ENCODE measurements at regions not wholly inside any gene's neighbourhood (a gene's known extent, or its start where the extent isn't known, plus 50 kb on each side); places are given as distances from the start of the nearest gene placed in this dataset.
"Not testable (repeated sequence)": the region's sequence is repeated elsewhere in the genome, so short reads cannot be mapped to it uniquely, and the experiment has no call there.

DNA sequence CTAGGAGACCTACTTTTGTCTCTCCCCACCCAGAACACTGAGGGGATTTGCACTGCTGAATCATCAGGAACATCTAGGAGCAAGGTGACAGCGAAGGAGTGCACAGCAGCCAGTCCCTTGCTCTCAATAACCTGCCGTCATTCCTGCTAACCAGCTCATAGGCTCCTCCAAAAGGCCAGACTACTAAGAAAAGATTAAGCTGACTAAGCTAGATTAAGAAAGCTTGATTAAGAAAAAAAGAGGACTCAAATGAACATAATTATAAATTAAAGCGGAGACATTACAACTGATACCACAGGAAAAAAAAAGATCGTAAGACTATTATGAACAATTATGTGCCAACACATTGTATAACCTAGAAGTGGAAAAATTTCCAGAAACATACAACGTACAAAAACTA is 1254.8 kb upstream of the CHAC2 start:
- DNase-seq: no peak

DNA sequence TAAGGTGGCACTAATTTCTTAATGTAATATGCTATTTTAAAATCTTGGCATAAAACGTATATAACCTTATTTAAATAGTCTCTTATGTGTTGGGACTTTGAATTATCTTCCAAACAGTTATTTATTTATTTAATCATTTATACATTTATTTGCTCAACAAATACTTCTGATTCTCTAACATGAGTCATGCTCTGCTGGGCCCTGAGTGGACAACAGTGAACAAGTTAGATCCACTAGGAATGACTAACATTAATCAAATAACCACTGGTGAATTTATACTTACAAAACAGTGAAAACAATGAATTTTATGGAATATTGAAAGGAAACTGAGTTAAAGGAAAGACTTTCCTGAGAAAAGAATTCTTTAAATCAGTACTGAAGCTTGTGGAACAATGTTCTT is 1257.2 kb upstream of the CHAC2 start:
- DNase-seq: no peak

DNA sequence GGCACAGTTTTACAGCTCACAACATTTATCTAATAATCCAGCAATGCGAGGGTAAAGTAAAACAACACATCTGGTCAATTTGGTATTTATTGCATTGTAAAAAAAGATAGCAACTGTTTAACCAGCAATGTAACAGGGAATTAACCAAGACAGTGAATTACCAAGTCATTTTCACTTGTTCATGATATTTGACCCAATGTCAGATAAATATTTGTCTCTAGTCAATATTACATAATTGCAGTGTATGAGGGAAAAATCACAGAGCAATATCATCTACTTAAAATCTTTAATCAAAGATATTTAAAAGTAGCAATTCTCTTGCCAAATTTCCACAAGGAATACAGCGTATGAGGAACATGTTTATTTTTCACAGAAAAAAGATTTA is 1265.1 kb upstream of the CHAC2 start:
- no peak for DNase-seq

DNA sequence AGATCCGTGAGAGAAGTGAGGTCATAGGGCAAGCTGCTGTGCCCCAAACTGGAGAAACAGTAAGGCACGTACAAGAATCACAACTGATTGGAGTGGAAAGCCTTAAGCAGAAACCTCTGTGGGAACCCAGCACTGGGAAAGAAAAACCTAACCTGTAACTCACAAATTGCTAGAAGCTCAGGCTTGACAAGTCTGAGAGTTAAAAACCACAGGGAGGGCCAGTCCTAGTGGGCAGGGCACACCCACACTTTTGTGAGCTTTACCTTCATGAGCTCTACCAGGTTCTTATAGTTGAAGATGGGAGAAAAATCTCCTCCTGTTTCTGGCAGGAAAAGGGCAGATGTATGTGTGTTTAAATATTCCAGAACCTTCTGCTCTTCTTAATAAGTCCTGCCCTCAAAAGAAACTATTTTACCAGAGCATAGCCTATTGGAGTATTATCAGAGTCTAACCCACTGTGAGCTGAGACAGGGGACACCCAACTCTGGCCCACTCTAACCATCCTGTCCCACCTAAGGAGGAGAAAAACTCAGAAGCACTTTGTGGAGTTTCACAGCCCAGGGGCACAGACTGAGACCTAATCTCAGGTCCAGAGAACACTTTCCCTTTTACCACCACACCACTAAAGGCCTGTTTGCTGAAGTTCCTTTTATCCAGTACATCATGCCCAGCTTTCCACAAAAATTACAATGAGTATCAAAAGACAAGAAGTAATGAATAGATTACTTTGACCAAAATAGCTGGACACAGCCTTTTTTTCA is 1265.7 kb upstream of the CHAC2 start:
- no peak for DNase-seq

DNA sequence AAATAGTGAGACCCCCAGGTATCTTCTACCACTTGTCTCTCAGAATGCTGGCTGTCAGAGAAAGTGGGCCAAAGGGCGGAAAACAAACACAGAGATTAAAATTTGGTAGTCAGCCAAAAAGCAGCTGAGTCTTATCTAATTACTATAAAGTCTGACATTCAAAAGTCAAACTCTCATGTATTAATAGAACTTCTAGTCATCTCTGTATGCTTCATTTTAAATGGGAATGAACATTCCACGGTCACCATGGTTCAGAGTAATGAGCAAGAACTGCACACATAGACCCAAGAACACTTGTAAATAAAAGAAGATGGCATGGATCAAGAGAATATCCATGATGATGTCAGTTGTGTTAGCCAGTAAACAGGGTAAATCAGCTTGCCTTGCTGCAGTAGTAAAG is 1267.0 kb upstream of the CHAC2 start:
- no peak for DNase-seq

DNA sequence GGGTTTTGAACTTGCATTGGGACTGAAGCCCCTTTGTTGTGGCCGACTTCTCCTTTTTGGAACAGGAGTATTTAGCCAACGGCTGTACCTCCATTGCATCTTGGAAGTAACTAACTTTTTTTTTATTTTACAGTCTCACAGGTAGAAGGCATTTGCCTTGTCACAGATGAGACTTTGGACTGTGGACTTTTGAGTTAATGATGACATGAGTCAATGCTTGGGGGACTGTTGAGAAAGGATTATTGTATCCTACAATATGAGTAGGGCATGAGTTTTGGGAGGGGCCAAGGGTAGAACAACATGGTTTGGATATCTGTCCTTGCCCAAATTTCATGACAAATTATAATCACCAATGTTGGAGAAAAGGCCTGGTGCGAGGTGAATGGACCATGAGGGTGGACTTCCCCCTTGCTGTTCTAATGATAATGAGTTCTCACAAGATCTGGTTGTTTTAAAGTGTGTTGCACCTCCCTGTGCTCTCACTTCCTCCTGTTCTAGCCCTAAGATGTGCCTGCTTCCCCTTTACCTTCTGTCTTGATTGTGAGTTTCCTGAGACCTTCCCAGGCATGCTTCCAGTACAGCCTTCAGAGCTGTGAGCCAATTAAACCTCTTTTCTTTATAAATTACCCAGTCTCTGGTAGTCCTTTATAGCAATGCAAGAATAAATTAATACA is 1269.4 kb upstream of the CHAC2 start:
- no peak for DNase-seq

DNA sequence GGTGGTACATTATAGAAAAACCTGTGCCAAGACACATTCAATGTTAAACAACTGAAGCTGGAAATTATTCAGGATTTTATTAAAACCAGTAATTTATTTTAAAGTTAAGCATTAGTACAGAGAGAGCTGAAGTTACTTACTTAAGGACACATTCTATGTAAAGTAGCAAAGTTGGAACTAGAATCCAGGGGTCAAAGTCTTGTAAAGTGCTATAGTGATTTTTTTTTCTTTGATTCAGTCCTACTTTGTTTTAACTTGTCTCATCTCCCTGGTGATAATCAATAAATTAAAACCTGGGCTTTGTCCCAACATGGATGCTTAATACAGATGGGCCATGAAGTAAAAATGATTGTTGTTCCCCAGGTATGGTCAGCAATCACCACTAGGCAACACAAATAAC is 1271.8 kb upstream of the CHAC2 start:
- DNase-seq: no peak

DNA sequence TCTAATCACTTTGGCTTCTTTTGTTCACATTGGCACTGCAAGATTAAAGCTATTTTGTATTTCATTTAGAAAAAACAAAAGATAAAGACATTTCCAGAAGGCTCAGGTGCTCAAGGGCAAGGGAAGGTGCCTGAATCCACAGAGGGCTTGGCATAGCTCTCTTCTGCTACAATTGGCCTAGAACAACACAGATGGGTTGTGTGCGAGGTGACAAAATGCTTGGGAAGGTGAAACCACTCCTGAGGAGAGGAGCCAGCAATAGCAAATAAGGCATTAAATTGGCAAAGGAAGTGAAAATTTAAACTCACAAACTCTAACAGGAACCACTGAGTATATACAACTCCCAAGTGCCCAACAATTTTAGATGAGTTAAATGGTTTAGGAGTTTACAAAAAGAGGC is 1290.4 kb upstream of the CHAC2 start:
- no peak for DNase-seq

DNA sequence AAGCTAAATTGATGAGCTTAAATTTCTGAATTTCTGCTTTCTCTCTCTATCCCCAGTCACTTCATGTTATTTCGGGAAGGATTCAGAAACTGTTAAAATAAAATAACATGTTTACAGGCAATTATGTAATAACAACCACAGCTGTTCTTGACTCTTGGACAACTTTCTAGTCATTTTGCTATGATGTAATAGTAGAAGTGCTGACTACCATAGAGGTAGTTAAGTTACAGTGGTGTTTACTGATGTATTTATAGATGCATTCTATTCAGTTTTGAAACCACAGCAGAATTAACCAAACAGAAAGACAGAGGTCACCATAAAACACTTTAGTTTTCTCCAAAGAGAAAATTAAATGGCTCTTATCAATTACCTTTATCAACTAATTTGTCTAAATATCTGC is 1292.0 kb upstream of the CHAC2 start:
- no peak for DNase-seq

DNA sequence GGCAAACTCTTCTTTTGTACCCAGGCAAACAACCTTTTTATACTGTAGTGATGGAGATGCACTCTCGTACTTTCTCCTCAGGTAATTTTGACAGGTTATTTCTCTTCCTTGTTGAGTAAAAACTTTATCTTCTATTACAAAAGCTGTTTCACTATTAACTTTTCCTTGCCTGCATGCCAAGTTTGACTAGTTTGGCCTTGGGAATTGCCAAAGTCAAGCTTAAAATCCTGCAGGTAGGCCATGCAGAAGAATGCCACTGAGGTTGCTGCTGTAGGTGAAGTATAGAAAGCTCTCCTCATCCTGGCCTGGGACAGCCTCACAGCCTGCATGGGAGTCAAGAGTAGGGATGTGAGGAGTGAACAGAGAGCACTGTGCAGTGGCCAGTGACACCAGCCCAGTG is 1293.5 kb upstream of the CHAC2 start:
- DNase-seq: no peak

DNA sequence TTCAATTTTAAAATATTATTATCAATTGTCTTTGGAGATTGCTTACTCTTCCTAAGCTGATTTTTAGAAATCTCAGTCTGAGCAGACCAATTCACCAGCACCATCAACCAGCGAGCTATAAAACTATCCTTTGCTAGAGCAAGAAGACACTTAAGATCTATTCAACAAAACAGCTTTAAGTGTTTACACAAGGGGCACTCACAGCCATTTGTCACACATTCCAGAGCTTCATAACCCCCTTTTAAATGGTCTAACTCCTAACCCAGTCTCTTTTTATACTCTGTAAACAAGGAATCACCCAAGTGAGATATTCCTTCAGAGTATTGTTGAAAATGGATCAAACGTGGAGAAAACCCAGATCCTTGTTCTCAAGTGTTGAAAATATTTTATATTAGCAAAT is 1294.1 kb upstream of the CHAC2 start:
- no peak for DNase-seq

DNA sequence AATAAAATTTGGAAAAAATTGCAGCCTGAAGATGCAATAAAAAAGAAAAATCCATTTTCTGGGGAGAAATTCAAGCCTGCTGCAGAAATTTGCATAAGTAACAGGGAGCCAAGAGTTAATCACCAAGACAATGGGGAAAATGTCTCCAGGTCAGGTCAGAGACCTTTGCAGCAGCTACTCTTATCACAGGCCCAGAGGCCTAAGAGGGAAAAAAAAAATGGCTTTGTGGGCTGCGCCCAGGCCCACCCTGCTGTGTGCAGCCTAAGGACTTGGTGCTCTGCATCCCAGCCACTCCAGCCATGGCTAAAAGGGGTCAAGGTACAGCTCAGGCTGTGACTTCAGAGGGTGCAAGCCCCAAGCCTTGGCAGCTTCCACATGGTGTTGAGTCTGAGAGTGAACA is 1297.1 kb upstream of the CHAC2 start:
- DNase-seq: not testable (repeated sequence)

DNA sequence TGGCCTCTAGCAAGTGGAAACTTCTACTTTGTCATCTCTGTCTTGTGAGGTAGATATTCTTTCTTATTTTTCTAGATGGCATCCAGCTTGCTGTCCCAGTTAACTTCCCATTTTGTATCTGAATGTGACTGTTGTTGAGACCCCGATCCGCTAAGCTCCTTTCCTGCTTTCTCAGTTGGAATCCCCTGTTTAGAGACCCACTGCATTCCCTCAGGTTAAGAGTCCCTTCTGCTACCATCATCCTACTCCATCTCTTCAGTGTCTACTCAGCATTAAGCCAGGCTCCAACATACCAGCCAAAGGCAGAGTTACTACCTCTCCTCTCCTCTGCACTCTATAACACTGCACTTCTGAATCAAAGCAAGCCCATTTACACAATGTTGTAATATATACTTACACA is 1300.4 kb upstream of the CHAC2 start:
- DNase-seq: no peak

DNA sequence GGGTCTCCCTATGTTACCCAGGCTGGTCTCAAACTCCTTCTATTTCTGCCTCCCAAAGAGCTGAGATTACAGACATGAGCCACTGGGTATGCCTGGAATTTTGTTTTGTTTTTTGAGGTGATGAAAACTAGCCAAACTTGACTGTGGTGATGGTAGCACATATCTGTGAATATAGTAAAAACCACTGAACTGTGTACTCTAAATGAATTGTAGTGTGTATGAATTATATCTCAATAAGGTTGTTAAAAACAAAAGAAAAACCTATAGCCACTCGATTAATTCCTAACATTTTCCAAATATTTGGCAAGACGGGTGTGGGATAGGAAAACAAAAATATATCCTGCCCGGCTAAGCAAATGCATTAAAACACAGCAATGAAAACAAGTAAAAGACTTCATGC is 1302.3 kb upstream of the CHAC2 start:
- DNase-seq: no peak

DNA sequence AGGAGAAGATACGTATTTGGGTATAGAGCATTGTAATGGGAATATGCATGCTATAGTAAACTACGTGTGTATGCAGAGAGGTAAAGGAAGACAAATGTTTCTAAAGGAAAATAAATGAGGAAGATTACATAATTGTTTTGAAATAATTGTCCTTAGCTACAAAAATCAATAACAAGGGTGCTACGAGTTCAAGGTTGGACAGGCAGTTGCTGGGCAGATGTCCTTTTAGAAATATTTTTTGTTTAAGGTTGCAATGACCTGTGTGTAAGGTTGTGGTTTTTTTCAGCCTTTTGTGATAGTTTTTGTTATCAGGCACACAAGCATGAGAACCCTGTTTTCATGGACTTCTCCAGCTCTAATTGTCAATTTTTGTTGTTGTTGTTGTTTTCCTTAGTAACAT is 1304.1 kb upstream of the CHAC2 start:
- no peak for DNase-seq

DNA sequence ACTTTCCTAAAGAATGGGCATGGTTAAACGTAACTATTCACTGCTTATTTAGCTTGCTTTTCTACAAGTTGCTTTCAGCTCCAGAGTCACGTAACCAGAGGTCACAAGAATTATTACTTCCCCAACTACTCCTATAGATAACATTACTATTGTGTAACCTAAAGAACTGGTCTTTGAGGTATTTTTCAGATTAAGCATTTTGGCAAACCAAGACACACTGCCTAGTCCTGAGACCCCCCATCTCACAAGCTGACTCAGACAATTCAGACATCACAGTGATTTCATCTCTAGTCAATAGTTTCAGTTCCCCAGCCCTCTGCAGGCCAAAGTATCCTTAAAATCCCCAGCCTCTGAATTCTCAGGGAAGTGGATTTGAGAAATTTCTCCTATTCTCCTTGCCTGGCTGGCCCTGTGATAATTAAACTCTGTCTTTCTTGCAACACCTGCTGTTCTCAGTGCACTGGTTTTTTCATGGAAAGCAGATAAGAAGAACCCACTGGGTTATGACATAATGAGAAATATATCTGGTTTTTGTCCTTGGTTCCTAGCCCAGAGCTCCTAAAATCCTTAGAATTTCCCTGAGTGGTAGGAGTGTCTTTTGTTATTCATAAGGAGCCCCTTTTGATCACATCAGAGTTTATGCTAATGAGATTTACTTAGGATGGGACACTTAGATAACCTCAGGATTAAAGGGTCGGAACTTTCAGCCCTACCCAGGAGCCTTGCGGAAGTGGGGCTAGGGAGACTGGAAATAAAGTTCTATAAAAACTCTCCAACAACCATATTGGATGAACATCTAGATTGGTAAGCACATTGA is 1310.8 kb upstream of the CHAC2 start:
- no peak for DNase-seq

DNA sequence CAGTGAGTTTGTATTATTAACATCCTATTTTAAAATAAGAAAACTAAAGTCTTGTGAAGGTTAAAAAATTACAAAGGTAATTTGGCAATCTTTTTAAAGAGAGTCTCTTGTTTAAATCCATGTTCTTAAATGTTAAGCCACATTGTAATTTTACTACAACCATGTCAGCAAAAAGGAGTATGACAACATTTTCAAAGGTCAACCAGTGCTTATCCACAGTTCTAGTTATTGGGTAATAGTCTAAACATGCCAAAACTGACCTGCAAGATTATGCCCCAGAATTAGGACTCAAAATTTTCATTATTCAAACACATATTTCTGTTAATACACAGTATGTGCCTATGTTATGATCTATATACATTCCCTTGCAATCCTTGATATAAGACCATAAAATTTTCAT is 1312.6 kb upstream of the CHAC2 start:
- DNase-seq: no peak

DNA sequence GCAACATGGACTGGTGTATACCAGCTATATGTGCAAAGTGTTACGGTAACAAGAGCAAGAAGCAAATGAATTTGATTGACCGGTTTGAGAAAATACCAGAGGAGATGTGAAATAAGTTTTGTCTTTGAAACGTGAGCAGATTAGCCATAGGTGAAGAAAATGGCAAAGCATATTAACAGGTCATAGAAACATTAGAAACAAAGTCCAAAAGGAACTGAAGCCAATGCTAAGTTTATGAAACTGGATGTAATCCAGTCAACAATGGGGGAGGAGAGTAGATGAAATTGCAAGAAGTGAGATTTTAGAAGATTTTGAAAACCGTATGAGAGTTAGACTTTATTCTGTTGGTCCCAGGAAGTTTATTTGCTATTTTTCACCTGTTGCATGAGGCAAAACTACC is 1315.4 kb upstream of the CHAC2 start:
- DNase-seq: no peak

DNA sequence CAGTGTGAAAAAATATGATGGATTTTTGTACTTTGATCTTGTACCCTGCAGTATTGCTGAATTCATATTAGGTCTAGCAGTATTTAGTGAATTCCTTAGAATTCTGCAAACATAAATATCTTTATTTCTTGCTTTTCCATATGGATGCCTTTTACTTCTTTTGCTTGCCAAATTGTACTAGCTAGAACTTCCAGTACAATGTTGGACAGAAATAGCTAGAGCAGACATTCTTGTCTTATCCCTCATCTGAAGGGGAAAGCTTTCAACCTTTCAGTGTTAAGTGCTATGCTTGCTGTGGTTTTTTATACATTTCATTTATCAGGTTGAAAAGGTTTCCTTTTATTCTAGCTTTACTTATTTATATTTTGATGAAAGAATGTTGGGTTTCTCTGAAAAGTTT is 1321.9 kb upstream of the CHAC2 start:
- no peak for DNase-seq

DNA sequence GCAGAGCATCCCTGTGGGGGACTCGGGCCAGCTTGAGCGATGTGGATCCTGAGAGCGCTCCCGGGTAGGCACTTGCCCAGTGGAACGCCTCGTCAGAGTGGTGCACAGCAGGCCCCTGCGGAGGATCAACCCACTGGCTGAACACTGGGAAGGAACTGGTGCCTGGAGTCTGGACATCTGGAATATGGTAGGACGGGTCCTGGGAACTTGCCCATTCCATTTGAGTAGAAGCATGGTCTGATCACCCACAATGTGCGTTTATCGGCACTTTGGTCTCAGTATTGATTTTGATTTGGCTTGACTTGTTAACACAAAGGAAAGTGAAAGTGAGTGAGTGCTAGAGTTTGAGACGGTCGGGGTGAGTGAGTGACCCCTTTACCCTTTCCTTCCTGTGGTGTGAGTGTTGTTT is 1336.2 kb upstream of the CHAC2 start:
- no peak for DNase-seq

DNA sequence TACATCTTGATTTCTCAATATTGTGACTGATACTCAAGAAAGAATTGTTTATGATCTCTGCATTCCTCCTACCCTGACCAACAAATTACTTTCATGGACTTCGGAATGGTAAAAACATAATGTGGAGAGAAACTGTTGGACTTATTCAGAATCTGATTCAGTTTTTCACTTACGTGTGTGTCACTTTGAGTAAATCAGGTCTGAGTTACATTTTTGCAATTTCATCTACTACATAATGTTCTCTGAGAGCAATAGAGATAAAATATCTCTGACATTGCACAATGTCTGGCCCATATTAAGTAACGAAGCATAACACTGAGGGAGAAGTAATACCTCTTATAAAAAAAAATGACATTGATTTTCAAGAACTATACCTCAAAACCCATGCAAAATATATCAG is 1337.9 kb upstream of the CHAC2 start:
- no peak for DNase-seq

DNA sequence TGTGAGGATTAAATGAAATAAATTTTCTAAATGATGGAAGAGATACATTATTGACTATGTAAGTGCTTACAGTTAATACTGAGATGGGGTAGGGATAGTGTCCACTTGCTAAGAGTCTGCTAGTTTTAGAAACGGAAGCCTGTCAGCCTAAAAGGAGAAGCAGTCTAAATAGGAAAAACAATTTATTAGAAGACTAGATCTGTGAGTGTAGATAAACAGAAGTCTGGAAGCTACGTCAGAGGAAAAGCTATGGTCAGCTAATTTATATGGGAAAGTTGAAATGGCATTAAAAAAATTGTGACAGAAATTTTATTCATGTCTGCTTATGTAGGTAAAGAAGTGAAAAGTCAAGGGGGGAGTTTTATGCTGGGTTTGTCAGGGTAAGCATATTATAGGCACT is 1338.4 kb upstream of the CHAC2 start:
- DNase-seq: no peak

DNA sequence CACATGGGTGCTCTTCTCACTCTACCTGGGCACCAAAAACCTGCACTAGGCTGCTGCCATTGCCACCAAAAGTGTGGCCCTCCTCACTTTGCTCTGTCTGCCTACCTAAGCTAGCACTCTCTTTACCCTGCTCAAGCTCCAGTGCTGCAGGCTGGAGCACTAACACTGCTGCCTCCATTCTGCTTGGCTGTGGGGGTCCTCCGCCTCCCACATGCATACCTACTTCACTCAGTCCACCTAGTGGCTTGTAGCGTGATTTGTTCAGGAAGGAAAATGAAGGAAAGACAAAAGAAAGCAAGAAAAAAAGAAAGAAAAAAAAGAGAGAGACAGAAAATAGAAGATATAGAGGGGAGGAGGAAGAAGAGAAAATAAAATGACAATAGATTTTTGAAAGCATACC is 1339.4 kb upstream of the CHAC2 start:
- no peak for DNase-seq

DNA sequence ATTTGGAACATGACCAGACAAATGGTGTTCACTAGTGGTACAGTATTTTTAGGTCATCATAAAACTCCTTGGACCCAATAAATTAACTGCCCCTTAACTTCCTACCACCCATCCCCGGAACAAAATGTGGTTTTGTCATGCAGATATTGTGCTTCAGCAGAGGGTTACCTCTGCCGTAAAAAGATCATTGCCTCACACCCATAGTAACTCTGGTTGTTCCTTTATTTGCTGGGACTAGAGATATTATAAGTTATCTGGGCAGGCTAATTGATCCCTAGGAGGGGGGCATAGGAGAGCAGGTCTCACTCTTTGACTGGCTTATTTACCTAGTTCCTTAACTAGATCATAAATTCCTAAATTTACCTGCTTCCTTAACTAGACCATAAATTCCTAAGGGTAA is 1343.9 kb upstream of the CHAC2 start:
- no peak for DNase-seq

Measured in NK-92 treated with Interleukin-12 subunit alpha and Interleukin-12 subunit beta, amount 100 ng/mL, for 24 hours (cell line).